ENCODE measurements at regions not wholly inside any gene's neighbourhood (a gene's known extent, or its start where the extent isn't known, plus 50 kb on each side); places are given as distances from the start of the nearest gene placed in this dataset.

DNA sequence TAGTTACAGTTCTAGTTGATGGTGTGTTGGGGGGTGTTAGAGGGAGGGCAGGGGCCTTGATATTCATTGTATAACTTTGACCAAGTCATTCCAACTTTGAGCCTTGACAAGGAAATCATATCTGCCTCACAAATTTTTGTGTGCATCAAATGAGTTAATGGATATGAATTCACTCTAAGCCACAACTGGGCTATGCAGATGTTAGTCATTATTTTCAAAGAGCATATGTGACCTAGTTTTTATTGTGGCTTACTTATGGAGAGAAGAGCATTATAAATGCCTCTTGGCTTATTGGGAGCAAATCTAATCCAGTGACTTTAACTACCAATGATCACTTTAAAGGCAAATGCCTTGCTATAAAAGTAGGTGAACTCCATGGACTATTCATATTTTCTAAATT, 250.2 kb downstream of the LPIN1 start:
- TF ChIP-seq, protein P1, sequence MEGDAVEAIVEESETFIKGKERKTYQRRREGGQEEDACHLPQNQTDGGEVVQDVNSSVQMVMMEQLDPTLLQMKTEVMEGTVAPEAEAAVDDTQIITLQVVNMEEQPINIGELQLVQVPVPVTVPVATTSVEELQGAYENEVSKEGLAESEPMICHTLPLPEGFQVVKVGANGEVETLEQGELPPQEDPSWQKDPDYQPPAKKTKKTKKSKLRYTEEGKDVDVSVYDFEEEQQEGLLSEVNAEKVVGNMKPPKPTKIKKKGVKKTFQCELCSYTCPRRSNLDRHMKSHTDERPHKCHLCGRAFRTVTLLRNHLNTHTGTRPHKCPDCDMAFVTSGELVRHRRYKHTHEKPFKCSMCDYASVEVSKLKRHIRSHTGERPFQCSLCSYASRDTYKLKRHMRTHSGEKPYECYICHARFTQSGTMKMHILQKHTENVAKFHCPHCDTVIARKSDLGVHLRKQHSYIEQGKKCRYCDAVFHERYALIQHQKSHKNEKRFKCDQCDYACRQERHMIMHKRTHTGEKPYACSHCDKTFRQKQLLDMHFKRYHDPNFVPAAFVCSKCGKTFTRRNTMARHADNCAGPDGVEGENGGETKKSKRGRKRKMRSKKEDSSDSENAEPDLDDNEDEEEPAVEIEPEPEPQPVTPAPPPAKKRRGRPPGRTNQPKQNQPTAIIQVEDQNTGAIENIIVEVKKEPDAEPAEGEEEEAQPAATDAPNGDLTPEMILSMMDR (IDR thresholded peaks at IDR 0.05; ENCODE audit: low read depth, low read length, poor library complexity, severe bottlenecking): no peak
- no peak for TF ChIP-seq EZH2phosphoT487 (IDR thresholded peaks at IDR 0.05; ENCODE audit: borderline replicate concordance, low read length)
